Sigmoid colon (tissue), 6 donors: ENCODE measurements at regions not wholly inside any gene's neighbourhood (a gene's known extent, or its start where the extent isn't known, plus 50 kb on each side); places are given as distances from the start of the nearest gene placed in this dataset.

Source experiments
- DNase-seq: peaks from one replicate; pipeline ENCODE4 v3.0.0-alpha.2; 2019
- H3K27ac ChIP-seq, 4 donors: fragments of 200-600 bp; sonication (generic); one replicate each; pipeline ENCODE4 v1.5.1; 2016 to 2019; ENCODE audit warnings: mild to moderate bottlenecking in 1 of 4
- H3K27me3 ChIP-seq, 3 donors: fragments of 200-600 bp; sonication (generic); one replicate each; pipeline ENCODE4 v1.5.1; 2019; ENCODE audit warnings: mild to moderate bottlenecking in 1 of 3
- H3K36me3 ChIP-seq, 4 donors: fragments of 200-600 bp; sonication (generic); one replicate each; pipeline ENCODE4 v1.5.1; 2016 to 2019
- H3K4me1 ChIP-seq, 4 donors: fragments of 200-600 bp; sonication (generic); one replicate each; pipeline ENCODE4 v1.5.1; 2017 to 2019
- H3K4me3 ChIP-seq, 4 donors: fragments of 200-600 bp; sonication (generic); one replicate each; pipeline ENCODE4 v1.5.1; 2017 to 2019; ENCODE audit warnings: mild to moderate bottlenecking in 2 of 4, moderate library complexity in 1 of 4
- H3K9me3 ChIP-seq, 4 donors: fragments of 200-600 bp in 3 of 4; sonication (generic) in 3 of 4; one replicate each; pipeline versions ENCODE4 v1.5.1 to v1.6.1; 2013 to 2019
- CTCF ChIP-seq, 4 experiments: fragments of 450-650 bp in 3 of 4; fragments of 200-600 bp in 1 of 4; IDR thresholded peaks; one replicate each; pipeline ENCODE4 v1.5.1; 2016 to 2019; ENCODE audit warnings: antibody characterized with exemption in 4 of 4, mild to moderate bottlenecking in 3 of 4, moderate library complexity in 2 of 4
- EP300 ChIP-seq, 4 donors: sonication (generic); formaldehyde crosslinking; IDR thresholded peaks; one replicate each; pipeline ENCODE4 v1.6.1; 2017; ENCODE audit warnings: antibody characterized with exemption in 4 of 4
- POLR2A ChIP-seq, 2 donors: fragments of 450-650 bp; IDR thresholded peaks; one replicate each; pipeline ENCODE4 v1.6.1; 2016; ENCODE audit warnings: antibody characterized with exemption in 2 of 2, mild to moderate bottlenecking in 2 of 2, moderate library complexity in 2 of 2
- POLR2AphosphoS5 ChIP-seq, 4 donors: sonication (generic); formaldehyde crosslinking; IDR thresholded peaks; one replicate each; pipeline ENCODE4 v1.6.1; 2017; ENCODE audit warnings: antibody characterized with exemption in 4 of 4
- WGBS, 2 donors: extraction: QIAGEN DNeasy Blood & Tissue Kit; methylation state at CpG; one replicate each; pipeline ENCODE4 v1.1.7; 2013; 5-methylcytosine and 5-hydroxymethylcytosine counted together
- intact Hi-C: fragments of 100-400 bp; cut with DNase I; formaldehyde crosslinking; loops from one replicate; pipeline ENCODE4 v1.15.1; 2023
- donor health status: healthy with polysubstance abuse.
- donor health status: healthy.

GRCh38 chr6:12228447-12229146 is 61.6 kb upstream of the EDN1 start:
- no peaks in the 10 kb centered on the region for H3K27me3 ChIP-seq
- H3K27ac ChIP-seq = no peak overlapping the region
- intact Hi-C loops = no loop called here
- no peaks in the 10 kb centered on the region for H3K9me3 ChIP-seq
- no peak overlapping the region for H3K4me3 ChIP-seq
- 34 to 69% methylated on average over 13 of the region's 13 CpGs for WGBS, 2 donors
- no peak for DNase-seq
- H3K36me3 ChIP-seq = no peaks in the 10 kb centered on the region
- no peak for TF ChIP-seq CTCF (IDR thresholded peaks at IDR 0.05)
- H3K4me1 ChIP-seq = peaks cover 0 to 17% (median 6%) of the 10 kb centered on the region in 4 donors

- intact Hi-C loops = no loop called here
- Histone ChIP-seq H3K9me3 (no peaks in the 10 kb centered on the region), H3K27ac (no peak overlapping the region), H3K4me3 (no peak overlapping the region), H3K36me3 (no peaks in the 10 kb centered on the region), H3K27me3 (no peaks in the 10 kb centered on the region), H3K4me1 (peaks cover 0 to 18% (median 11%) of the 10 kb centered on the region in 4 donors)
- TF ChIP-seq POLR2A (IDR thresholded peaks at IDR 0.05) (no peak), EP300 (IDR thresholded peaks at IDR 0.05) (no peak), POLR2AphosphoS5 (IDR thresholded peaks at IDR 0.05) (no peak), CTCF (IDR thresholded peaks at IDR 0.05) (no peak)
- DNase-seq = no peak
- 7 to 37% methylated on average over 1 of the region's 1 CpG for WGBS, 2 donors
These were observed 60.8 kb upstream of the EDN1 start for GRCh38 chr6:12229332-12229731.

GRCh38 chr6:12230523-12230922 is 59.6 kb upstream of the EDN1 start:
- no peak overlapping the region for H3K27ac ChIP-seq
- no peak for DNase-seq
- H3K4me3 ChIP-seq = no peak overlapping the region
- no peak for TF ChIP-seq CTCF (IDR thresholded peaks at IDR 0.05)
- no peak for TF ChIP-seq EP300 (IDR thresholded peaks at IDR 0.05)
- no peak for TF ChIP-seq POLR2A (IDR thresholded peaks at IDR 0.05)
- TF ChIP-seq POLR2AphosphoS5 (IDR thresholded peaks at IDR 0.05) = no peak
- H3K4me1 ChIP-seq = peaks cover 0 to 17% (median 11%) of the 10 kb centered on the region in 4 donors
- no peaks in the 10 kb centered on the region for H3K27me3 ChIP-seq
- intact Hi-C loops = loop anchor here (5.0 to 10.0 kb wide), 4 partner anchors 78 to 643 kb away; no protein-coding TSS in a partner anchor
- no peaks in the 10 kb centered on the region for H3K9me3 ChIP-seq
- WGBS, 2 donors = 91 to 95% methylated on average over 6 of the region's 6 CpGs
- no peaks in the 10 kb centered on the region for H3K36me3 ChIP-seq

GRCh38 chr6:12232339-12232738 is 57.8 kb upstream of the EDN1 start:
- 63 to 88% methylated on average over 3 of the region's 3 CpGs for WGBS, 2 donors
- no peaks in the 10 kb centered on the region for H3K36me3 ChIP-seq

More at GRCh38 chr6:12232339-12232738, 57.8 kb upstream of the EDN1 start:
- Histone ChIP-seq H3K4me1 (peaks cover 0 to 17% (median 11%) of the 10 kb centered on the region in 4 donors), H3K27ac (no peak overlapping the region), H3K27me3 (no peaks in the 10 kb centered on the region), H3K4me3 (no peak overlapping the region), H3K9me3 (no peaks in the 10 kb centered on the region)
- intact Hi-C loops = loop anchor here (2.0 to 10.0 kb wide), 5 partner anchors 80 to 645 kb away; no protein-coding TSS in a partner anchor
- TF ChIP-seq POLR2A (IDR thresholded peaks at IDR 0.05) (no peak), POLR2AphosphoS5 (IDR thresholded peaks at IDR 0.05) (no peak), CTCF (IDR thresholded peaks at IDR 0.05) (no peak), EP300 (IDR thresholded peaks at IDR 0.05) (no peak)
- no peak for DNase-seq
